CD4-positive, alpha-beta T cell (primary cell): ENCODE measurements at regions not wholly inside any gene's neighbourhood (a gene's known extent, or its start where the extent isn't known, plus 50 kb on each side); places are given as distances from the start of the nearest gene placed in this dataset.

Source experiments
- ATAC-seq: fragments of 200-7000 bp; cut with Tn5 transposase; one replicate; pipeline ENCODE4 v1.10.0; 2022; ENCODE audit warnings: mild to moderate bottlenecking; ENCODE audit not compliant: poor library complexity
- CTCF ChIA-PET: fragments of 350-600 bp; sonication (Branson Sonifier 250); formaldehyde crosslinking; loops from one replicate; lab custom pipeline; 2021; ENCODE audit warnings: antibody characterized with exemption, inconsistent platforms; lab: Charles Lee
- POLR2A ChIA-PET: fragments of 350-600 bp; sonication (Branson Sonifier 250); formaldehyde crosslinking; loops from one replicate; lab custom pipeline; 2021; ENCODE audit warnings: antibody characterized with exemption, inconsistent platforms; lab: Charles Lee
- DNase-seq, 14 experiments: peaks; one replicate each; pipeline ENCODE4 v3.0.0-alpha.2; 2013 to 2020; ENCODE audit warnings: mixed read lengths in 2 of 14
- H3K27ac ChIP-seq, 2 donors: one replicate each; pipeline versions ENCODE4 v1.5.1 to v1.7.0; 2013; ENCODE audit warnings: low read length in 2 of 2, low read depth in 1 of 2, mild to moderate bottlenecking in 1 of 2
- H3K27me3 ChIP-seq, 2 experiments: 1 replicate in 1 of 2; 2 replicates in 1 of 2; pipeline versions ENCODE4 v1.6.1 to v1.7.0; 2013; ENCODE audit warnings: low read length in 2 of 2, control low read depth in 1 of 2, mild to moderate bottlenecking in 1 of 2, moderate library complexity in 1 of 2; ENCODE audit not compliant: insufficient read depth in 2 of 2, control insufficient read depth in 1 of 2
- H3K36me3 ChIP-seq: one replicate; pipeline ENCODE4 v1.6.1; 2013; ENCODE audit warnings: low read length, control low read depth; ENCODE audit not compliant: insufficient read depth
- H3K4me1 ChIP-seq: one replicate; pipeline ENCODE4 v1.6.1; 2013; ENCODE audit warnings: low read length, control low read depth; ENCODE audit not compliant: insufficient read depth
- H3K4me3 ChIP-seq: one replicate; pipeline ENCODE4 v1.5.1; 2013; ENCODE audit warnings: mild to moderate bottlenecking, low read length, moderate library complexity
- H3K9me3 ChIP-seq, 2 experiments: 1 replicate in 1 of 2; 2 replicates in 1 of 2; pipeline versions ENCODE4 v1.6.1 to v1.7.0; 2013; ENCODE audit warnings: low read length in 2 of 2, mild to moderate bottlenecking in 2 of 2, control low read depth in 1 of 2, moderate library complexity in 1 of 2; ENCODE audit not compliant: control insufficient read depth in 1 of 2, insufficient read depth in 1 of 2
- H3K27ac Mint-ChIP-seq: one replicate; pipeline ENCODE4 v1.8.0; 2020; ENCODE audit warnings: mixed read lengths
- H3K27me3 Mint-ChIP-seq: one replicate; pipeline ENCODE4 v1.8.0; 2021; ENCODE audit warnings: mixed read lengths
- H3K36me3 Mint-ChIP-seq: one replicate; pipeline ENCODE4 v1.8.0; 2021; ENCODE audit warnings: low read depth, mixed read lengths
- H3K4me1 Mint-ChIP-seq: one replicate; pipeline ENCODE4 v1.8.0; 2021; ENCODE audit warnings: low read depth, mixed read lengths
- H3K4me3 Mint-ChIP-seq: one replicate; pipeline ENCODE4 v1.8.0; 2020; ENCODE audit warnings: mild to moderate bottlenecking, mixed read lengths
- H3K9me3 Mint-ChIP-seq: one replicate; pipeline ENCODE4 v1.8.0; 2020; ENCODE audit warnings: mixed read lengths
- CTCF ChIP-seq: fragments of 200-600 bp; IDR thresholded peaks from one replicate; pipeline ENCODE4 v1.8.0; 2022; ENCODE audit warnings: antibody characterized with exemption, mild to moderate bottlenecking
- intact Hi-C, 2 experiments: fragments of 100-400 bp; cut with DNase I in 1 of 2; cut with micrococcal nuclease in 1 of 2; formaldehyde crosslinking; loops; one replicate each; pipeline versions ENCODE4 v1.15.1 to v1.9.0; 2023 to 2025; cut with DNase I, micrococcal nuclease

DNA sequence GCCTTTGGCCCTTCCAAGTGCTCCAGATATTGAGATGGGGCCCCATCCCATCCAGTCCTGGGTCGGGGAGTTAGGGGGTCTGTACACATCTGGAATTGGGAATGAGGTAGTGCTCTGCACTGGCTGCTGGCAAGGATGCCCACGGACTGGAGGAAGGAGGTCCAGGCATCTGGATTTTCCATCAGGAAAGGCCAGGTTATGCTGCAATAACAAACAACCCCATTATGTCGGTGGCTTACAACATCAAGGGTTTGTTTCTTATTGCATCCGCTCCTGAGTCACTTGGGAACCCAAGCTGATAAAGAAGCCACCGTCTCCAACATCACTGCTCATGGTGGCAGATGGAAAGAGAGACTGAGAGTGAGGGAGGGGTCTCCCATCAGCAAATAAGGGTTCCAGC lies 229.9 kb downstream of the TFCP2L1 start:
- H3K4me3 ChIP-seq, result no peak overlapping the region
- no peaks in the 10 kb centered on the region for H3K9me3 Mint-ChIP-seq
- no peaks in the 10 kb centered on the region for H3K4me1 Mint-ChIP-seq
- no peak for DNase-seq
- no peak overlapping the region for H3K27ac Mint-ChIP-seq
- H3K36me3 ChIP-seq, result no peaks in the 10 kb centered on the region
- H3K27me3 ChIP-seq, result no peaks in the 10 kb centered on the region
- TF ChIP-seq CTCF, result no peak
- no peak for ATAC-seq
- CTCF ChIA-PET, result no interaction called here
- H3K4me1 ChIP-seq, result no peaks in the 10 kb centered on the region
- H3K9me3 ChIP-seq, result peaks cover 0 to 7% of the 10 kb centered on the region in 2 experiments
- no peaks in the 10 kb centered on the region for H3K27me3 Mint-ChIP-seq
- H3K36me3 Mint-ChIP-seq, result no peaks in the 10 kb centered on the region
- no peak overlapping the region for H3K4me3 Mint-ChIP-seq
- no peak overlapping the region for H3K27ac ChIP-seq
- intact Hi-C loops, result no loop called here
- POLR2A ChIA-PET, result no interaction called here

GRCh38 chr2:121055501-121055900 lies 229.5 kb downstream of the TFCP2L1 start:
- Histone ChIP-seq H3K27ac (no peak overlapping the region), H3K27me3 (no peaks in the 10 kb centered on the region), H3K4me3 (no peak overlapping the region), H3K9me3 (peaks cover 0 to 4% of the 10 kb centered on the region in 2 experiments), H3K4me1 (no peaks in the 10 kb centered on the region), H3K36me3 (no peaks in the 10 kb centered on the region)
- no peak overlapping the region for H3K27ac Mint-ChIP-seq
- ChIA-PET CTCF (no interaction called here), POLR2A (no interaction called here)
- intact Hi-C loops, result no loop called here
- no peaks in the 10 kb centered on the region for H3K4me1 Mint-ChIP-seq
- H3K4me3 Mint-ChIP-seq, result no peak overlapping the region
- ATAC-seq (no peak), DNase-seq (no peak)
- H3K36me3 Mint-ChIP-seq, result no peaks in the 10 kb centered on the region
- no peaks in the 10 kb centered on the region for H3K9me3 Mint-ChIP-seq
- no peak for TF ChIP-seq CTCF
- H3K27me3 Mint-ChIP-seq, result no peaks in the 10 kb centered on the region

DNA sequence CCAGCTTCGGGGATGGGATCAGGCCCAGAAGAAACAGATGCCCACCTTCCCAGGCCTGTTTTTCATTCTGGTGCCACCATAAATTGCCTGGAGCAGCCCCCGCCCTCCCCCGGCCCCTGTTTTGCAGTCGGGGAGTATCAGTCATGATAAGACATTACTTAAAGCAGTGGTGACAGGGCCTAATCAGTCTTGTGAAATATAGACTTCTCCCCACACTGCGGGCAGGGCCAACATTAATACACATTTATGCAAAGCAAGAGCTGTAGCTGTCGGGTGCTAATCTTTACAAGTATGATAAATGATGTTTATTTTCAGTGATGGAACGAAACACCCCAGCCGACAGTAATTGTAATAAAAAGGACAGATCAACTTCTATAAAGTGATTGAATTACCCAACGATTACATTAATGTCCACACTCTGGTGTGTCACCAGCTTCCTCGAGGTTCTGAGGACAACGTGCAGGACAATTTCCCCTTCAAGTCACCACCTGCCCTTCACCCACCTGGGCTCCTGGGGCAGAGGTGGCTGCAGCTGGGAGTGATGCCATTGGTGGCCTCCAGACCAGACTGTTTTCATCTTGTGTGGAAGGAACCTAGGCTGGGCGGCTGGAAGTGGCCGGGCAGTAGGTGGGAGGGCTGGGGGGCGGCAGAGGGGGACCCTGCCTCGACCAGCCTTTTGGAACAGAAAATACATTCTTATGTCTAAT lies 226.0 kb downstream of the TFCP2L1 start:
- no peak for ATAC-seq
- Histone ChIP-seq H3K27me3 (no peaks in the 10 kb centered on the region), H3K9me3 (peaks cover 0 to 3% of the 10 kb centered on the region in 2 experiments), H3K36me3 (no peaks in the 10 kb centered on the region), H3K4me1 (no peaks in the 10 kb centered on the region), H3K4me3 (no peak overlapping the region), H3K27ac (no peak overlapping the region)
- ChIA-PET CTCF (no interaction called here), POLR2A (no interaction called here)
- H3K27me3 Mint-ChIP-seq, result no peaks in the 10 kb centered on the region
- intact Hi-C loops, result no loop called here
- TF ChIP-seq CTCF, result no peak
- no peak overlapping the region for H3K27ac Mint-ChIP-seq
- no peak for DNase-seq
- no peaks in the 10 kb centered on the region for H3K9me3 Mint-ChIP-seq
- no peak overlapping the region for H3K4me3 Mint-ChIP-seq
- no peaks in the 10 kb centered on the region for H3K4me1 Mint-ChIP-seq
- H3K36me3 Mint-ChIP-seq, result no peaks in the 10 kb centered on the region
